K562 (cell line): ENCODE measurements at regions not wholly inside any gene's neighbourhood (a gene's known extent, or its start where the extent isn't known, plus 50 kb on each side); places are given as distances from the start of the nearest gene placed in this dataset.

Source experiments
- HNRNPL ChIP-seq: fragments of 200-400 bp; formaldehyde crosslinking; IDR thresholded peaks from 2 replicates; pipeline ENCODE4 v1.6.1; 2017; ENCODE audit warnings: low read depth, mild to moderate bottlenecking, low read length
- MYC ChIP-seq, 2 experiments: fragments of 250-450 bp in 1 of 2; sonication (Bioruptor Pico) in 1 of 2; IDR thresholded peaks; 2 replicates each; pipeline versions ENCODE4 v1.5.1 to v1.6.1; 2012 to 2021; ENCODE audit warnings: low read depth in 2 of 2, borderline replicate concordance in 1 of 2, improper control_type of control experiment in 1 of 2, low read length in 1 of 2, mild to moderate bottlenecking in 1 of 2, moderate library complexity in 1 of 2
- NFYB ChIP-seq: IDR thresholded peaks from 2 replicates; pipeline ENCODE4 v1.6.1; 2011; ENCODE audit warnings: mild to moderate bottlenecking, moderate library complexity; ENCODE audit not compliant: insufficient read length; ENCODE audit errors: extremely low read depth
- TF ChIP-seq, protein P1 (sequence below): sonication (generic); formaldehyde crosslinking; IDR thresholded peaks from 2 replicates; pipeline ENCODE4 v1.8.0; 2022; ENCODE audit warnings: mild to moderate bottlenecking, missing genetic modification reagents

GRCh38 chr5:91691592-91691991 lies 308.5 kb upstream of the ARRDC3 start:
- TF ChIP-seq, protein P1, sequence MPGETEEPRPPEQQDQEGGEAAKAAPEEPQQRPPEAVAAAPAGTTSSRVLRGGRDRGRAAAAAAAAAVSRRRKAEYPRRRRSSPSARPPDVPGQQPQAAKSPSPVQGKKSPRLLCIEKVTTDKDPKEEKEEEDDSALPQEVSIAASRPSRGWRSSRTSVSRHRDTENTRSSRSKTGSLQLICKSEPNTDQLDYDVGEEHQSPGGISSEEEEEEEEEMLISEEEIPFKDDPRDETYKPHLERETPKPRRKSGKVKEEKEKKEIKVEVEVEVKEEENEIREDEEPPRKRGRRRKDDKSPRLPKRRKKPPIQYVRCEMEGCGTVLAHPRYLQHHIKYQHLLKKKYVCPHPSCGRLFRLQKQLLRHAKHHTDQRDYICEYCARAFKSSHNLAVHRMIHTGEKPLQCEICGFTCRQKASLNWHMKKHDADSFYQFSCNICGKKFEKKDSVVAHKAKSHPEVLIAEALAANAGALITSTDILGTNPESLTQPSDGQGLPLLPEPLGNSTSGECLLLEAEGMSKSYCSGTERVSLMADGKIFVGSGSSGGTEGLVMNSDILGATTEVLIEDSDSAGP = no peak
- TF ChIP-seq NFYB (no peak), HNRNPL (no peak), MYC (IDR thresholded peaks at IDR 0.05; ENCODE audit: low read depth, low read length) (no peak), MYC (CRISPR knock-in tag; IDR thresholded peaks at IDR 0.05; ENCODE audit: borderline replicate concordance, low read depth) (no peak)
